Adrenal gland (tissue), 5 donors: ENCODE measurements at regions not wholly inside any gene's neighbourhood (a gene's known extent, or its start where the extent isn't known, plus 50 kb on each side); places are given as distances from the start of the nearest gene placed in this dataset.

Experiments
- CTCF ChIP-seq, 6 experiments: fragments of 450-650 bp in 4 of 6; fragments of 200-600 bp in 2 of 6; sonication (generic) in 1 of 6; IDR thresholded peaks; 1 replicate in 5 of 6; 2 replicates in 1 of 6; pipeline versions ENCODE4 v1.5.1 to v1.8.0; 2016 to 2021; ENCODE audit warnings: antibody characterized with exemption in 6 of 6, mild to moderate bottlenecking in 2 of 6, moderate library complexity in 1 of 6
- POLR2A ChIP-seq, 2 donors: fragments of 450-650 bp; IDR thresholded peaks; one replicate each; pipeline ENCODE4 v1.6.1; 2017; ENCODE audit warnings: antibody characterized with exemption in 2 of 2, mild to moderate bottlenecking in 2 of 2, moderate library complexity in 1 of 2
- donor health status: DM: no; HTN: no; CAD: no.

GRCh38 chr1:30525971-30526651 is 197.3 kb downstream of the MATN1 start:
- TF ChIP-seq CTCF (IDR thresholded peaks at IDR 0.05) (no peak), POLR2A (IDR thresholded peaks at IDR 0.05) (no peak)
